GM23338 (cell line): ENCODE measurements at regions not wholly inside any gene's neighbourhood (a gene's known extent, or its start where the extent isn't known, plus 50 kb on each side); places are given as distances from the start of the nearest gene placed in this dataset.
"Not testable (repeated sequence)": the region's sequence is repeated elsewhere in the genome, so short reads cannot be mapped to it uniquely, and the experiment has no call there.

Experiments
- CREB1 ChIP-seq: fragments of 250-450 bp; sonication (Bioruptor Pico); IDR thresholded peaks from 2 replicates; pipeline ENCODE4 v1.5.0; 2020; ENCODE audit warnings: low read depth, mild to moderate bottlenecking, moderate library complexity
- CTCF ChIP-seq, 2 experiments: fragments of 200-600 bp in 1 of 2; sonication (generic) in 1 of 2; conservative IDR thresholded peaks; 2 replicates each; pipeline versions ENCODE4 v1.5.1 to v1.6.1; 2016 to 2017; ENCODE audit warnings: antibody characterized with exemption in 2 of 2, low read depth in 2 of 2, mild to moderate bottlenecking in 2 of 2, moderate library complexity in 1 of 2
- ETS1 ChIP-seq: IDR thresholded peaks from 2 replicates; pipeline ENCODE4 v1.6.1; 2016; ENCODE audit warnings: antibody characterized with exemption
- EZH2 ChIP-seq: fragments of 200-600 bp; sonication (generic); IDR thresholded peaks from one replicate; pipeline ENCODE4 v1.8.0; 2017; ENCODE audit warnings: antibody characterized with exemption, mild to moderate bottlenecking, low read depth; ENCODE audit not compliant: unreplicated experiment
- EZH2phosphoT487 ChIP-seq: fragments of 200-600 bp; sonication (generic); IDR thresholded peaks from one replicate; pipeline ENCODE4 v1.8.1; 2018; ENCODE audit warnings: antibody characterized with exemption; ENCODE audit not compliant: unreplicated experiment
- JUNB ChIP-seq: IDR thresholded peaks from one replicate; pipeline ENCODE4 v1.6.1; 2016; ENCODE audit warnings: antibody characterized with exemption; ENCODE audit not compliant: unreplicated experiment
- NANOG ChIP-seq: IDR thresholded peaks from 2 replicates; pipeline ENCODE4 v1.6.1; 2016; ENCODE audit warnings: antibody characterized with exemption, borderline replicate concordance
- POLR2AphosphoS5 ChIP-seq: IDR thresholded peaks from 2 replicates; pipeline ENCODE4 v1.6.1; 2016; ENCODE audit warnings: antibody characterized with exemption, low read depth
- REST ChIP-seq: IDR thresholded peaks from one replicate; pipeline ENCODE4 v1.6.1; 2018; ENCODE audit warnings: antibody characterized with exemption; ENCODE audit not compliant: unreplicated experiment
- ZNF114 ChIP-seq: fragments of 250-450 bp; sonication (Bioruptor Pico); IDR thresholded peaks from 2 replicates; pipeline ENCODE4 v1.5.0; 2020; ENCODE audit warnings: mild to moderate bottlenecking, moderate library complexity
- TF ChIP-seq, protein P1 (sequence below): fragments of 250-450 bp; sonication (Bioruptor Pico); IDR thresholded peaks from 2 replicates; pipeline ENCODE4 v1.5.0; 2020; ENCODE audit warnings: mild to moderate bottlenecking, moderate library complexity

GRCh38 chr6:58257625-58258024 is 940.2 kb downstream of the PRIM2 start:
- TF ChIP-seq EZH2; CTCF (conservative IDR thresholded peaks at IDR 0.05; ENCODE audit: low read depth in 2 of 2); POLR2AphosphoS5; REST; ETS1; JUNB; EZH2phosphoT487; ZNF114 (CRISPR knock-in tag); NANOG; CREB1: not testable (repeated sequence)
- TF ChIP-seq, protein P1, sequence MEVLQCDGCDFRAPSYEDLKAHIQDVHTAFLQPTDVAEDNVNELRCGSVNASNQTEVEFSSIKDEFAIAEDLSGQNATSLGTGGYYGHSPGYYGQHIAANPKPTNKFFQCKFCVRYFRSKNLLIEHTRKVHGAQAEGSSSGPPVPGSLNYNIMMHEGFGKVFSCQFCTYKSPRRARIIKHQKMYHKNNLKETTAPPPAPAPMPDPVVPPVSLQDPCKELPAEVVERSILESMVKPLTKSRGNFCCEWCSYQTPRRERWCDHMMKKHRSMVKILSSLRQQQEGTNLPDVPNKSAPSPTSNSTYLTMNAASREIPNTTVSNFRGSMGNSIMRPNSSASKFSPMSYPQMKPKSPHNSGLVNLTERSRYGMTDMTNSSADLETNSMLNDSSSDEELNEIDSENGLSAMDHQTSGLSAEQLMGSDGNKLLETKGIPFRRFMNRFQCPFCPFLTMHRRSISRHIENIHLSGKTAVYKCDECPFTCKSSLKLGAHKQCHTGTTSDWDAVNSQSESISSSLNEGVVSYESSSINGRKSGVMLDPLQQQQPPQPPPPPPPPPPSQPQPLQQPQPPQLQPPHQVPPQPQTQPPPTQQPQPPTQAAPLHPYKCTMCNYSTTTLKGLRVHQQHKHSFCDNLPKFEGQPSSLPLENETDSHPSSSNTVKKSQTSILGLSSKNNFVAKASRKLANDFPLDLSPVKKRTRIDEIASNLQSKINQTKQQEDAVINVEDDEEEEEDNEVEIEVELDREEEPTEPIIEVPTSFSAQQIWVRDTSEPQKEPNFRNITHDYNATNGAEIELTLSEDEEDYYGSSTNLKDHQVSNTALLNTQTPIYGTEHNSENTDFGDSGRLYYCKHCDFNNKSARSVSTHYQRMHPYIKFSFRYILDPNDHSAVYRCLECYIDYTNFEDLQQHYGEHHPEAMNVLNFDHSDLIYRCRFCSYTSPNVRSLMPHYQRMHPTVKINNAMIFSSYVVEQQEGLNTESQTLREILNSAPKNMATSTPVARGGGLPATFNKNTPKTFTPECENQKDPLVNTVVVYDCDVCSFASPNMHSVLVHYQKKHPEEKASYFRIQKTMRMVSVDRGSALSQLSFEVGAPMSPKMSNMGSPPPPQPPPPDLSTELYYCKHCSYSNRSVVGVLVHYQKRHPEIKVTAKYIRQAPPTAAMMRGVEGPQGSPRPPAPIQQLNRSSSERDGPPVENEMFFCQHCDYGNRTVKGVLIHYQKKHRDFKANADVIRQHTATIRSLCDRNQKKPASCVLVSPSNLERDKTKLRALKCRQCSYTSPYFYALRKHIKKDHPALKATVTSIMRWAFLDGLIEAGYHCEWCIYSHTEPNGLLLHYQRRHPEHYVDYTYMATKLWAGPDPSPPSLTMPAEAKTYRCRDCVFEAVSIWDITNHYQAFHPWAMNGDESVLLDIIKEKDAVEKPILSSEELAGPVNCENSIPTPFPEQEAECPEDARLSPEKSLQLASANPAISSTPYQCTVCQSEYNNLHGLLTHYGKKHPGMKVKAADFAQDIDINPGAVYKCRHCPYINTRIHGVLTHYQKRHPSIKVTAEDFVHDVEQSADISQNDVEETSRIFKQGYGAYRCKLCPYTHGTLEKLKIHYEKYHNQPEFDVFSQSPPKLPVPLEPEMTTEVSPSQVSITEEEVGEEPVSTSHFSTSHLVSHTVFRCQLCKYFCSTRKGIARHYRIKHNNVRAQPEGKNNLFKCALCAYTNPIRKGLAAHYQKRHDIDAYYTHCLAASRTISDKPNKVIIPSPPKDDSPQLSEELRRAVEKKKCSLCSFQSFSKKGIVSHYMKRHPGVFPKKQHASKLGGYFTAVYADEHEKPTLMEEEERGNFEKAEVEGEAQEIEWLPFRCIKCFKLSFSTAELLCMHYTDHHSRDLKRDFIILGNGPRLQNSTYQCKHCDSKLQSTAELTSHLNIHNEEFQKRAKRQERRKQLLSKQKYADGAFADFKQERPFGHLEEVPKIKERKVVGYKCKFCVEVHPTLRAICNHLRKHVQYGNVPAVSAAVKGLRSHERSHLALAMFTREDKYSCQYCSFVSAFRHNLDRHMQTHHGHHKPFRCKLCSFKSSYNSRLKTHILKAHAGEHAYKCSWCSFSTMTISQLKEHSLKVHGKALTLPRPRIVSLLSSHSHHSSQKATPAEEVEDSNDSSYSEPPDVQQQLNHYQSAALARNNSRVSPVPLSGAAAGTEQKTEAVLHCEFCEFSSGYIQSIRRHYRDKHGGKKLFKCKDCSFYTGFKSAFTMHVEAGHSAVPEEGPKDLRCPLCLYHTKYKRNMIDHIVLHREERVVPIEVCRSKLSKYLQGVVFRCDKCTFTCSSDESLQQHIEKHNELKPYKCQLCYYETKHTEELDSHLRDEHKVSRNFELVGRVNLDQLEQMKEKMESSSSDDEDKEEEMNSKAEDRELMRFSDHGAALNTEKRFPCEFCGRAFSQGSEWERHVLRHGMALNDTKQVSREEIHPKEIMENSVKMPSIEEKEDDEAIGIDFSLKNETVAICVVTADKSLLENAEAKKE (CRISPR knock-in tag): not testable (repeated sequence)
